PC-9 (cell line): ENCODE measurements at regions not wholly inside any gene's neighbourhood (a gene's known extent, or its start where the extent isn't known, plus 50 kb on each side); places are given as distances from the start of the nearest gene placed in this dataset.

Experiments
- BruUV-seq: library from RNA; stranded (reverse); fragments of 400-500 nt; replicated peaks from 2 replicates; lab custom pipeline; 2021; lab: Mats Ljungman, UMichigan
- CTCF ChIA-PET: fragments of 300-600 bp; sonication (Branson Sonifier 250); formaldehyde crosslinking; loops from one replicate; lab custom pipeline; 2022; ENCODE audit warnings: antibody characterized with exemption; lab: Charles Lee
- POLR2A ChIA-PET: fragments of 300-600 bp; sonication (Branson Sonifier 250); formaldehyde crosslinking; loops from one replicate; lab custom pipeline; 2022; ENCODE audit warnings: antibody characterized with exemption; ENCODE audit not compliant: unreplicated experiment; lab: Charles Lee
- DNase-seq, 2 experiments: peaks; one replicate each; pipeline versions ENCODE4 v3.0.0 to v3.0.0-alpha.2; 2015 to 2022; ENCODE audit warnings: mixed read lengths in 1 of 2
- H2AFZ ChIP-seq: fragments of 200-600 bp; sonication (generic); 2 replicates; pipeline ENCODE4 v1.8.1; 2017; ENCODE audit warnings: antibody characterized with exemption
- H3F3A ChIP-seq: fragments of 200-600 bp; sonication (generic); 2 replicates; pipeline ENCODE4 v1.8.1; 2017; ENCODE audit warnings: antibody characterized with exemption, mild to moderate bottlenecking, low read depth; ENCODE audit not compliant: insufficient read depth
- H3K27ac ChIP-seq: fragments of 200-600 bp; sonication (generic); 2 replicates; pipeline ENCODE4 v1.6.1; 2016; ENCODE audit warnings: mixed run types
- H3K27me3 ChIP-seq: fragments of 200-600 bp; sonication (generic); 2 replicates; pipeline ENCODE4 v1.6.1; 2016; ENCODE audit warnings: low read depth, mixed run types; ENCODE audit not compliant: insufficient read depth
- H3K36me3 ChIP-seq: fragments of 200-600 bp; sonication (generic); 2 replicates; pipeline ENCODE4 v1.6.1; 2016; ENCODE audit warnings: low read depth, mixed run types
- H3K4me1 ChIP-seq: fragments of 200-600 bp; sonication (generic); replicated peaks from 2 replicates; pipeline ENCODE4 v1.6.1; 2016; ENCODE audit warnings: mixed run types; ENCODE audit not compliant: insufficient read depth
- H3K4me2 ChIP-seq: fragments of 200-600 bp; sonication (generic); 2 replicates; pipeline ENCODE4 v1.6.1; 2017; ENCODE audit warnings: mixed run types
- H3K4me3 ChIP-seq: fragments of 200-600 bp; sonication (generic); 2 replicates; pipeline ENCODE4 v1.6.1; 2016; ENCODE audit warnings: mixed run types
- H3K79me2 ChIP-seq: fragments of 200-600 bp; sonication (generic); 2 replicates; pipeline ENCODE4 v1.6.1; 2017; ENCODE audit warnings: low read depth, mixed run types
- H3K9me2 ChIP-seq: fragments of 200-600 bp; sonication (generic); 2 replicates; pipeline ENCODE4 v1.8.1; 2017; ENCODE audit warnings: mild to moderate bottlenecking; ENCODE audit not compliant: insufficient read depth
- H3K9me3 ChIP-seq: fragments of 200-600 bp; sonication (generic); 2 replicates; pipeline ENCODE4 v1.8.1; 2016; ENCODE audit warnings: low read depth; ENCODE audit not compliant: insufficient read depth
- H4K20me1 ChIP-seq: fragments of 200-600 bp; sonication (generic); 2 replicates; pipeline ENCODE4 v1.8.1; 2017; ENCODE audit not compliant: insufficient read depth
- EZH2 ChIP-seq: fragments of 200-600 bp; sonication (generic); IDR thresholded peaks from 2 replicates; pipeline ENCODE4 v1.8.0; 2017; ENCODE audit warnings: antibody characterized with exemption, low read depth
- intact Hi-C: fragments of 100-400 bp; cut with micrococcal nuclease; formaldehyde crosslinking; loops from one replicate; pipeline ENCODE4 v1.10.0; 2022; ENCODE audit not compliant: unreplicated experiment
- TF ChIP-seq, protein P1 (sequence below): fragments of 200-600 bp; sonication (generic); conservative IDR thresholded peaks from 2 replicates; pipeline ENCODE4 v1.6.1; 2017; ENCODE audit warnings: mixed run types, antibody characterized with exemption, mild to moderate bottlenecking, moderate library complexity

DNA sequence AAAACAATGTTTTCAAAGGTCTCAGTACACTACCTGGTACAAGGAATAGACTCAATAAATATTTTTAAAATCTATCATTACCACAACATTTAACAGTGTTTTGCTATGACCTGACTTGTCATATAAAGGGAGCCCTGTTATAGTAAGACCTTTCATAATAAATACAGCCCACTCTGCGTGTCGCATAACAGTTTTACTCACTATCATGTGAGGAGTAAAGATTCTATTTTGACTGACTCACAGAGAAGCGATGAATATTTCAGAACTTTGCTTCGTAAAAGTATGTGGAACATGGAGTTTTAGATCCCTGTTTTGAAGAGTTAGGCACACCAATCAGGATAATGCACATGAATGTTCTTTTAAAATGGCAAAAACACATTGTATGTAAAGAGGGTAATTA lies 531.2 kb downstream of the KCNA4 start:
- BruUV-seq: no TSS peak
- intact Hi-C loops: no loop called here

DNA sequence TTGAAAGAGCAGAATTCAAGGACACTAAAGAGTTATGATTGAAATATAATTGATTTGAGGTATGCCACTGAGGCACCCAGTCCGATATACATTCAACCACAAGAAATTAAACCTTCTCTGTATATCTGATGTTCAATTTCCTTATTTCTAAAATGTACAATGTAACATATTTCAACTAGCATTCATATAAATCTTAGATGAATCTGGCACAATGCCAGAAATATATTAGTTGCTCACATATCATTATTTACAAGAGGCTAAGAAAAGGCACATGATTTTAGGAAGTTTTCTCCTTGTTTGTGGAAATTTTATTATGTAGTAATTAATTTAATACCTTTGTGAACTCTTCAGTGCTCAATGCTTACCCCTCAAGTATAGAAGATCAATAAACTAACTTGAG lies 532.3 kb downstream of the KCNA4 start:
- BruUV-seq: no TSS peak
- no peak overlapping the region for H3K27ac ChIP-seq
- H3K4me2 ChIP-seq: no peak overlapping the region
- TF ChIP-seq, protein P1, sequence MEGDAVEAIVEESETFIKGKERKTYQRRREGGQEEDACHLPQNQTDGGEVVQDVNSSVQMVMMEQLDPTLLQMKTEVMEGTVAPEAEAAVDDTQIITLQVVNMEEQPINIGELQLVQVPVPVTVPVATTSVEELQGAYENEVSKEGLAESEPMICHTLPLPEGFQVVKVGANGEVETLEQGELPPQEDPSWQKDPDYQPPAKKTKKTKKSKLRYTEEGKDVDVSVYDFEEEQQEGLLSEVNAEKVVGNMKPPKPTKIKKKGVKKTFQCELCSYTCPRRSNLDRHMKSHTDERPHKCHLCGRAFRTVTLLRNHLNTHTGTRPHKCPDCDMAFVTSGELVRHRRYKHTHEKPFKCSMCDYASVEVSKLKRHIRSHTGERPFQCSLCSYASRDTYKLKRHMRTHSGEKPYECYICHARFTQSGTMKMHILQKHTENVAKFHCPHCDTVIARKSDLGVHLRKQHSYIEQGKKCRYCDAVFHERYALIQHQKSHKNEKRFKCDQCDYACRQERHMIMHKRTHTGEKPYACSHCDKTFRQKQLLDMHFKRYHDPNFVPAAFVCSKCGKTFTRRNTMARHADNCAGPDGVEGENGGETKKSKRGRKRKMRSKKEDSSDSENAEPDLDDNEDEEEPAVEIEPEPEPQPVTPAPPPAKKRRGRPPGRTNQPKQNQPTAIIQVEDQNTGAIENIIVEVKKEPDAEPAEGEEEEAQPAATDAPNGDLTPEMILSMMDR: no peak
- no peak for TF ChIP-seq EZH2
- intact Hi-C loops: no loop called here
- no peaks in the 10 kb centered on the region for H3K4me1 ChIP-seq
- no peak for DNase-seq
- H4K20me1 ChIP-seq: no peaks in the 10 kb centered on the region
- ChIA-PET POLR2A (no interaction called here), CTCF (no interaction called here)
- H3K79me2 ChIP-seq: no peaks in the 10 kb centered on the region
- H3K4me3 ChIP-seq: no peak overlapping the region
- no peak overlapping the region for H2AFZ ChIP-seq
- no peaks in the 10 kb centered on the region for H3F3A ChIP-seq
- no peaks in the 10 kb centered on the region for H3K9me2 ChIP-seq
- H3K27me3 ChIP-seq: no peaks in the 10 kb centered on the region
- H3K36me3 ChIP-seq: no peaks in the 10 kb centered on the region
- H3K9me3 ChIP-seq: no peaks in the 10 kb centered on the region

More for the DNA sequence above, 531.2 kb downstream of the KCNA4 start:
- Histone ChIP-seq H3K27me3 (no peaks in the 10 kb centered on the region), H3K9me3 (no peaks in the 10 kb centered on the region), H3K4me3 (no peak overlapping the region), H3K79me2 (no peaks in the 10 kb centered on the region), H3K4me2 (no peak overlapping the region), H4K20me1 (no peaks in the 10 kb centered on the region), H3K9me2 (no peaks in the 10 kb centered on the region), H3F3A (no peaks in the 10 kb centered on the region), H2AFZ (no peak overlapping the region), H3K4me1 (no peaks in the 10 kb centered on the region), H3K27ac (no peak overlapping the region), H3K36me3 (no peaks in the 10 kb centered on the region)
- CTCF ChIA-PET: no interaction called here
- TF ChIP-seq, protein P1: no peak
- TF ChIP-seq EZH2: no peak
- no peak for DNase-seq
- POLR2A ChIA-PET: no interaction called here

DNA sequence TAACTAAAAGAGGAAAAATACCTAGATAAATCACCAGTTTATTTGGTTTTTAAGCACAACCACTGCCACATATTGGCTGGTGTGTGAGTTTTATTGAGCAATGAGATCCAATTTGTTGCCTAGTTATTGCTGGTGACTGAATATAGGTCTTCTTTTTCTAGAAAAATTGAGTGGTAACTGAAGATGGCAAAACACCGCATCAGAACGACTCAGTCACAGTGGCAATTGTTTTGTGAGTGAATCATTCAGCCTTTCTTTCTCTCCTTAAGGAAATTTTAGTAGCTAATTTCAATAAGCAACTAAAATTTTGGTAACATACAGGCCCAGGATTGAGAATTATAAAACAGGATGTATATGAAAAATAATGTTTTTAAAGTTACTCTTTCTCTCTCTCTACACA lies 533.0 kb downstream of the KCNA4 start:
- no peaks in the 10 kb centered on the region for H3K4me1 ChIP-seq
- no peak overlapping the region for H2AFZ ChIP-seq
- intact Hi-C loops: no loop called here
- no peaks in the 10 kb centered on the region for H3K36me3 ChIP-seq
- H3K9me2 ChIP-seq: 0 out of 2 replicates have a peak, but pooled peaks cover 3% of the 10 kb centered on the region
- H4K20me1 ChIP-seq: no peaks in the 10 kb centered on the region
- H3K4me3 ChIP-seq: no peak overlapping the region
- no peak for DNase-seq
- H3K4me2 ChIP-seq: no peak overlapping the region
- no peak overlapping the region for H3K27ac ChIP-seq
- no peaks in the 10 kb centered on the region for H3K9me3 ChIP-seq
- TF ChIP-seq, protein P1: no peak
- no peak for TF ChIP-seq EZH2
- POLR2A ChIA-PET: no interaction called here
- no peaks in the 10 kb centered on the region for H3K27me3 ChIP-seq
- H3K79me2 ChIP-seq: no peaks in the 10 kb centered on the region
- CTCF ChIA-PET: no interaction called here
- H3F3A ChIP-seq: no peaks in the 10 kb centered on the region
- BruUV-seq: no TSS peak
